ENCODE measurements at regions not wholly inside any gene's neighbourhood (a gene's known extent, or its start where the extent isn't known, plus 50 kb on each side); places are given as distances from the start of the nearest gene placed in this dataset.

GRCh38 chr7:21149809-21150208, 278.1 kb upstream of the SP4 start:
- TF ChIP-seq CTCF (conservative IDR thresholded peaks at IDR 0.05; ENCODE audit: low read depth, low read length) = no peak
- no peak for DNase-seq (ENCODE audit: low read depth)
- no peak overlapping the region for H3K4me3 ChIP-seq (ENCODE audit: low read depth, low read length)

GRCh38 chr7:21154614-21155013, 273.3 kb upstream of the SP4 start:
- no peak for DNase-seq (ENCODE audit: low read depth)
- no peak for TF ChIP-seq CTCF (conservative IDR thresholded peaks at IDR 0.05; ENCODE audit: low read depth, low read length)
- no peak overlapping the region for H3K4me3 ChIP-seq (ENCODE audit: low read depth, low read length)

- no peak overlapping the region for H3K4me3 ChIP-seq (ENCODE audit: low read depth, low read length)
- TF ChIP-seq CTCF (conservative IDR thresholded peaks at IDR 0.05; ENCODE audit: low read depth, low read length) = no peak
- no peak for DNase-seq (ENCODE audit: low read depth)
Observed at GRCh38 chr7:21159506-21159905, 268.4 kb upstream of the SP4 start.

DNA sequence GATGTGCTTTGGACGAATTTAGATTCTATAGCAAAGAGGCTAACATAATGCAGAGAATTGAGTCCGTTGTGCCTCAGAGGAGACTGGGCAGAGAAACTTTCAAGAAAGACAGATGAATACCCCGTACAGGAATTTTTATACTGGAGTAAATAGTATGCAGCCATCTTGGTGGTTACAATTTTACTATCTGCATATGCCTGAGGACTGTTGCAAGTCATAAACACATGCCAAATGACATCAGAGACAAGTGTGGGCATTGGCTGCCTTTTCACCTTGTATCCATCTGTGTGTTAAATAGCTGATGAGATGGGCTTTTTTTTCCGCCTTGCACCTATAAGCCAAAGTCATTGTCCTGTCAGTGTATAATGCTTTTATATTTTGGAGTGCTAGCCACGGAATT, 267.5 kb upstream of the SP4 start:
- DNase-seq (ENCODE audit: low read depth) = no peak
- no peak for TF ChIP-seq CTCF (conservative IDR thresholded peaks at IDR 0.05; ENCODE audit: low read depth, low read length)
- no peak overlapping the region for H3K4me3 ChIP-seq (ENCODE audit: low read depth, low read length)

DNA sequence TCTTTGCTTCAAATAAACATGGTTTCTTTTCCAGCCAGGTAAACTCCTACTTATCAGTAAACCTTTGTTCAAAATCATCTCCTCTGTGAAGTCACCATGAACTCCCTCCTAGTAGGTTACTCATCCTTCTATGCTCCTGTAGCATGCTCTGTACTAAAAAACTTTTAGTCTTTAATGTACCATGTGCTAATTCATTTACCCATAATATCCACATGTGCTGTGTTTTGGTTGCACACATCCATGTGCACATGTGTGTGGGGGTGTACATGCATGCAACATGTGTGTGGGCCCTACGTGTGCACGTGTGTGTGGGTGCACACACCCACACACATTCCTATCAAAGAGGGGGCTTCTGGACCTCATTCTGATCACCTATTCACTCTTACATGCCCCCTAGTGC, 259.9 kb upstream of the SP4 start:
- no peak overlapping the region for H3K4me3 ChIP-seq (ENCODE audit: low read depth, low read length)
- no peak for TF ChIP-seq CTCF (conservative IDR thresholded peaks at IDR 0.05; ENCODE audit: low read depth, low read length)
- DNase-seq (ENCODE audit: low read depth) = no peak

GRCh38 chr7:21169667-21170580, 258.0 kb upstream of the SP4 start:
- TF ChIP-seq CTCF (conservative IDR thresholded peaks at IDR 0.05; ENCODE audit: low read depth, low read length) = no peak
- H3K4me3 ChIP-seq (ENCODE audit: low read depth, low read length) = no peak overlapping the region
- peak; percentile 13 for DNase-seq (ENCODE audit: low read depth)

GRCh38 chr7:21172800-21173199, 255.1 kb upstream of the SP4 start:
- TF ChIP-seq CTCF (conservative IDR thresholded peaks at IDR 0.05; ENCODE audit: low read depth, low read length) = no peak
- no peak overlapping the region for H3K4me3 ChIP-seq (ENCODE audit: low read depth, low read length)
- DNase-seq (ENCODE audit: low read depth) = no peak
